ENCODE measurements at regions not wholly inside any gene's neighbourhood (a gene's known extent, or its start where the extent isn't known, plus 50 kb on each side); places are given as distances from the start of the nearest gene placed in this dataset.

DNA sequence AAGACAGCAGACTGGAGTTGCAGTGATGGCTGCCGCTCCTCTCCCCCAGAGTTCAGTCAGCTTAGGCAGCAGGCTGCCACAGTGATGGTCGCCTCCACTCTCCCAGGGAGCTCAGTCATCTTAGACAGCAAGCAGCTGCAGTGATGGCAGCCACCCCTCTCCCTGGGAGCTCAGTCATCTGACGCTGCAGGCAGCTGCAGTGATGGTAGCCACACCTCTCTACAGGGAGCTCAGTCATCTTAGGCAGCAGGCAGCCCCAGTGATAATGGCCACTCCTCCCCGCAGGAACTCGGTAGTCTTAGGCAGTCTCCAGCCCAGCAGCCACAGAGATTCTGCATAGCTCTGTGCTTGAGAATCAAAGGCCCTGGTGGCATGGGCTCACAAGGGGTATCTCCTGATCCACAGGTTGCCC is 582.7 kb downstream of the DTWD2 start:
- TF ChIP-seq EP300 (IDR thresholded peaks at IDR 0.05) (no peak), POLR2A (IDR thresholded peaks at IDR 0.05) (no peak), POLR2AphosphoS5 (IDR thresholded peaks at IDR 0.05) (no peak)
